Upper lobe of left lung (tissue), 6 donors: ENCODE measurements at regions not wholly inside any gene's neighbourhood (a gene's known extent, or its start where the extent isn't known, plus 50 kb on each side); places are given as distances from the start of the nearest gene placed in this dataset.

Source experiments
- ATAC-seq, 2 donors: fragments of 200-7000 bp; cut with Tn5 transposase; one replicate each; pipeline ENCODE4 v1.9.1; 2022; ENCODE audit warnings: mild to moderate bottlenecking in 2 of 2, moderate library complexity in 2 of 2; ENCODE audit not compliant: low FRiP score in 2 of 2
- DNase-seq, 2 donors: peaks; one replicate each; pipeline ENCODE4 v3.0.0-alpha.2; 2019 to 2020
- H3K27ac ChIP-seq, 4 donors: fragments of 200-600 bp; sonication (generic); one replicate each; pipeline ENCODE4 v1.5.1; 2016 to 2019
- H3K27me3 ChIP-seq, 4 donors: fragments of 200-600 bp; sonication (generic); one replicate each; pipeline ENCODE4 v1.5.1; 2017 to 2019
- H3K36me3 ChIP-seq, 4 donors: fragments of 200-600 bp; sonication (generic); one replicate each; pipeline ENCODE4 v1.5.1; 2016 to 2019
- H3K4me1 ChIP-seq, 4 donors: fragments of 200-600 bp; sonication (generic); one replicate each; pipeline ENCODE4 v1.5.1; 2018 to 2019
- H3K4me3 ChIP-seq, 4 donors: fragments of 200-600 bp; sonication (generic); one replicate each; pipeline ENCODE4 v1.5.1; 2017 to 2019; ENCODE audit warnings: mild to moderate bottlenecking in 2 of 4, moderate library complexity in 1 of 4
- H3K9me3 ChIP-seq, 4 donors: fragments of 200-600 bp; sonication (generic); one replicate each; pipeline ENCODE4 v1.5.1; 2018 to 2019
- EP300 ChIP-seq, 4 donors: sonication (generic); formaldehyde crosslinking; IDR thresholded peaks; one replicate each; pipeline ENCODE4 v1.5.1; 2017; ENCODE audit warnings: antibody characterized with exemption in 4 of 4, control low read depth in 2 of 4
- POLR2A ChIP-seq, 4 donors: fragments of 450-650 bp; IDR thresholded peaks; one replicate each; pipeline ENCODE4 v1.5.1; 2016 to 2017; ENCODE audit warnings: antibody characterized with exemption in 4 of 4, mild to moderate bottlenecking in 2 of 4
- POLR2AphosphoS5 ChIP-seq, 2 donors: sonication (generic); formaldehyde crosslinking; IDR thresholded peaks; one replicate each; pipeline ENCODE4 v1.5.1; 2017; ENCODE audit warnings: antibody characterized with exemption in 2 of 2
- WGBS, 2 donors: methylation state at CpG; one replicate each; pipeline ENCODE4 v1.1.5; 2017 to 2018; 5-methylcytosine and 5-hydroxymethylcytosine counted together
- TF ChIP-seq, protein P1 (sequence below), 6 experiments: fragments of 450-650 bp in 4 of 6; fragments of 200-600 bp in 2 of 6; sonication (generic) in 2 of 6; IDR thresholded peaks; one replicate each; pipeline ENCODE4 v1.5.1; 2016 to 2019; ENCODE audit warnings: antibody characterized with exemption in 6 of 6
- donor health status: DM: no; HTN: no; CAD: no; lungs with moderate emphysema.
- donor health status: DM: no; HTN: yes; CAD: no; lungs with severe emphysema.

DNA sequence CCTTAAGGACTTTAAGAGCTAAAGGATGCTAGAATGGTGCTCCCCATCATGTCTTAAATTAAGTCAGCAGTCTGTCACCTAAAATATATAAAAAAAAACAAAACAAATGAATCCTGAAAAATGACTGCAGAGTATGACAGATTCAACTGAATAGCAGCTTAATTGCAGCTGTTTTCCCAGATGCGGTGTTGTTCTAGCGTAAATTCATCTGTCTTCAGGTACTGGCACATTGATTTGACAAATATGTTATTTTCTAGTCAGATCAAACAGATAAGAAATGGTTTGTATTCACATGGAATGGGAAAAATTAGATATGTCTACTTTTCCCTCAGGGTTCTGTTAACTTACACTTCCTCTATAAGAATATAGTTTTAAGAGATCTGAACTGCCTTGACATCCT, 211.7 kb downstream of the NAF1 start:
- DNase-seq (no peak), ATAC-seq (no peak)
- H3K9me3 ChIP-seq, result no peaks in the 10 kb centered on the region
- TF ChIP-seq POLR2AphosphoS5 (IDR thresholded peaks at IDR 0.05) (no peak), POLR2A (IDR thresholded peaks at IDR 0.05) (no peak), EP300 (IDR thresholded peaks at IDR 0.05) (no peak)
- TF ChIP-seq, protein P1, sequence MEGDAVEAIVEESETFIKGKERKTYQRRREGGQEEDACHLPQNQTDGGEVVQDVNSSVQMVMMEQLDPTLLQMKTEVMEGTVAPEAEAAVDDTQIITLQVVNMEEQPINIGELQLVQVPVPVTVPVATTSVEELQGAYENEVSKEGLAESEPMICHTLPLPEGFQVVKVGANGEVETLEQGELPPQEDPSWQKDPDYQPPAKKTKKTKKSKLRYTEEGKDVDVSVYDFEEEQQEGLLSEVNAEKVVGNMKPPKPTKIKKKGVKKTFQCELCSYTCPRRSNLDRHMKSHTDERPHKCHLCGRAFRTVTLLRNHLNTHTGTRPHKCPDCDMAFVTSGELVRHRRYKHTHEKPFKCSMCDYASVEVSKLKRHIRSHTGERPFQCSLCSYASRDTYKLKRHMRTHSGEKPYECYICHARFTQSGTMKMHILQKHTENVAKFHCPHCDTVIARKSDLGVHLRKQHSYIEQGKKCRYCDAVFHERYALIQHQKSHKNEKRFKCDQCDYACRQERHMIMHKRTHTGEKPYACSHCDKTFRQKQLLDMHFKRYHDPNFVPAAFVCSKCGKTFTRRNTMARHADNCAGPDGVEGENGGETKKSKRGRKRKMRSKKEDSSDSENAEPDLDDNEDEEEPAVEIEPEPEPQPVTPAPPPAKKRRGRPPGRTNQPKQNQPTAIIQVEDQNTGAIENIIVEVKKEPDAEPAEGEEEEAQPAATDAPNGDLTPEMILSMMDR (IDR thresholded peaks at IDR 0.05), result no peak
- no peaks in the 10 kb centered on the region for H3K27me3 ChIP-seq
- H3K27ac ChIP-seq, result no peak overlapping the region
- H3K36me3 ChIP-seq, result no peaks in the 10 kb centered on the region
- 93% methylated on average over 2 of the region's 2 CpGs for WGBS, 2 donors
- no peaks in the 10 kb centered on the region for H3K4me1 ChIP-seq
- no peak overlapping the region for H3K4me3 ChIP-seq

DNA sequence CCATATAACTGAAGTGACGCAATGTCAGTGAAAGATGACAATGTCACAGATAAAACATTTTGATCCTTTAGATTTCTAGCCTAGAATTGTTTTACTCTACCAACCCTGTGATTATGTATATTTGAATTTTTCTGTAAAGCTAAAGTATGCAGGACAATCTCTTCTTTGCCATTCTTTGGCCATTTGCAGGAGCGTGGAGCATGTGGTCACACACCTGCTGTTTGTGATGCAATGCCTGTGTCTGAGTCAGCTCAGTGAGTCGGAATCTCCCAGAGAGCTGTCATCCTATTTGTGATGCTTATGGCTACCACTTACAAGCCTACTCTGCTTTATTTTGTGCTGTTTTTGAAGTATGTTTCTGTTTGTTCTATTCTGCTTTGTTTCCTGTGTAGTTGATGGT, 214.5 kb downstream of the NAF1 start:
- no peak overlapping the region for H3K27ac ChIP-seq
- no peak for DNase-seq

DNA sequence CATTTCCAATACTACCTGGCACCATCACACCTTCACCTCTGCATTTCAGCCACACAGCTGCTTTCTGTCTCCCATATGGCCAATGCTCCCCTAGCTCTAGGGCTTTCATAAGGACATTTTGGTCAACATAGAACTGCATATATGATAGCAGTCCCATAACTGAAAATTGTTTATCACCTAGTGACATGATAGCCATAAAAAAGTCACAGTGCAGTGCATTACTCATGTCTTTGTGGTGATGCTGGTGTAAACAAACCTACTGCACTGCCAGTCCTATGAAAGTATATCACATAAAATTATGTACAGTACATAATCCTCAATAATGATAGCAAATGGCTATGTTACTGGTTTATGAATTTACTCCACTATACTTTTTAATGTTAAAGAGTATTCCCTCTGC, 221.0 kb downstream of the NAF1 start:
- DNase-seq, result no peak
- no peak for ATAC-seq
- Histone ChIP-seq H3K36me3 (no peaks in the 10 kb centered on the region), H3K9me3 (no peaks in the 10 kb centered on the region), H3K27me3 (no peaks in the 10 kb centered on the region), H3K4me1 (no peaks in the 10 kb centered on the region), H3K27ac (no peak overlapping the region), H3K4me3 (no peak overlapping the region)
- no peak for TF ChIP-seq POLR2A (IDR thresholded peaks at IDR 0.05)
- TF ChIP-seq EP300 (IDR thresholded peaks at IDR 0.05), result no peak
- TF ChIP-seq, protein P1 (IDR thresholded peaks at IDR 0.05), result no peak
- TF ChIP-seq POLR2AphosphoS5 (IDR thresholded peaks at IDR 0.05), result no peak

More for the DNA sequence above, 214.5 kb downstream of the NAF1 start:
- Histone ChIP-seq H3K27me3 (no peaks in the 10 kb centered on the region), H3K4me3 (no peak overlapping the region), H3K4me1 (no peaks in the 10 kb centered on the region), H3K9me3 (no peaks in the 10 kb centered on the region), H3K36me3 (no peaks in the 10 kb centered on the region)
- no peak for ATAC-seq
- TF ChIP-seq POLR2AphosphoS5 (IDR thresholded peaks at IDR 0.05) (no peak), POLR2A (IDR thresholded peaks at IDR 0.05) (no peak), EP300 (IDR thresholded peaks at IDR 0.05) (no peak)
- TF ChIP-seq, protein P1 (IDR thresholded peaks at IDR 0.05), result no peak
- WGBS, 2 donors, result 83 to 91% methylated on average over 3 of the region's 3 CpGs

DNA sequence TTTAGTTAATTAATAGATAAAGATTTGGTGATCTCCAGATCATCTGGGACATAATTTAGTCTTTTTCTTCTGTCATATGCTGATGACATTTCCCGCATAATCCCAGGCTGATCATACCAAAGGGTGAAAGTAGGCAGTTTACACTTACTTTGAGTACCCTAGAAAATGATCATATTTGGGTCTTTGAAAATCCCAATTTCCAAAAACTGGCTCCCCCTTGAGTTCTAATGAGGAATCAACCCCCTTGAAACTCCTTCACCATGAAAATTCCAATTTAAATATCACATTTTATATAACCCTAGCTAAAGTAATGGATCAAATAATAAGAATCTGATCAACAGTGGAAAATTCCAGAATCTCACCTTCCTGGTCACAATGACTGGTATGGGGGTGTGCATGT, 223.4 kb downstream of the NAF1 start:
- no peaks in the 10 kb centered on the region for H3K9me3 ChIP-seq
- no peaks in the 10 kb centered on the region for H3K4me1 ChIP-seq
- TF ChIP-seq POLR2AphosphoS5 (IDR thresholded peaks at IDR 0.05) (no peak), POLR2A (IDR thresholded peaks at IDR 0.05) (no peak), EP300 (IDR thresholded peaks at IDR 0.05) (no peak)
- TF ChIP-seq, protein P1 (IDR thresholded peaks at IDR 0.05), result no peak
- no peaks in the 10 kb centered on the region for H3K27me3 ChIP-seq
- ATAC-seq (no peak), DNase-seq (no peak)
- no peaks in the 10 kb centered on the region for H3K36me3 ChIP-seq
- H3K27ac ChIP-seq, result no peak overlapping the region
- H3K4me3 ChIP-seq, result no peak overlapping the region
- WGBS, 2 donors, result 48 to 69% methylated on average over 1 of the region's 1 CpG

DNA sequence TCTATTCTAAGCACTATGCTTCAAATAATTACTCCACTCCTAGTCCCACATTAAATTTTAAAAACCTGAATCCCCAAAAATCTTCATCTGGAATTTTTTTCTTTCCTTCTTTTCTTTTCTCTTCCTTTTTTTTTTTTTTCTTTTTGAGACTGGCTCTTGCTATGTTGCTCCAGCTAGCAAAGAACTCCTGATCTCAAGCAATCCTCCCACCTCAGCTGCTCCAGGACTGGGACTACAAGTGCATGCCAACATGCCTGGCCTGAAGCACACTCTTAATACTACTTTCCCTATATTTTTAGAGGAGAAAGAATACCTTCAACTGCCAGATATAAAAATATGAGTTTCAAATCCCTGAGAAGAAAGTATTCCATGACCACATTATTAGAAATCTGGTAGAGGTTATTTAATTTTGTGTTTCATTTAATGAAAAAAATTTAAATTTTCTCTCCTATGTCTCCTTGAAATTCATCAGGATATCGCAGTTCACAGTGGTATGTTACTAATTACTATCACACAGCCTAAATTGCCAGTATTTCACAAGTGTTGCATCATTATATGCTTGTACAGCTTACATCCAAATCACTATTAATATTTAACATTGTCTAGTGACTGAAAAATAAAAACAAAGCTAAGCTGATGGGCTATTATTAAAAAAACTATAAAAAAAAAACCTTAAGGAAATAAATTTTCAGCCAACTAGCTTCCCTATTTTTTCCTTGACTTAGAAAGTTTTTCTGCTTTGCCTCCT, 227.8 kb downstream of the NAF1 start:
- DNase-seq (no peak), ATAC-seq (no peak)
- 71 to 81% methylated on average over 1 of the region's 1 CpG for WGBS, 2 donors
- Histone ChIP-seq H3K27me3 (no peaks in the 10 kb centered on the region), H3K36me3 (no peaks in the 10 kb centered on the region), H3K27ac (no peak overlapping the region), H3K9me3 (no peaks in the 10 kb centered on the region), H3K4me1 (no peaks in the 10 kb centered on the region), H3K4me3 (no peak overlapping the region)
- no peak for TF ChIP-seq POLR2AphosphoS5 (IDR thresholded peaks at IDR 0.05)
- TF ChIP-seq, protein P1 (IDR thresholded peaks at IDR 0.05), result no peak
- no peak for TF ChIP-seq POLR2A (IDR thresholded peaks at IDR 0.05)
- TF ChIP-seq EP300 (IDR thresholded peaks at IDR 0.05), result no peak
